ENCODE measurements at regions not wholly inside any gene's neighbourhood (a gene's known extent, or its start where the extent isn't known, plus 50 kb on each side); places are given as distances from the start of the nearest gene placed in this dataset.

DNA sequence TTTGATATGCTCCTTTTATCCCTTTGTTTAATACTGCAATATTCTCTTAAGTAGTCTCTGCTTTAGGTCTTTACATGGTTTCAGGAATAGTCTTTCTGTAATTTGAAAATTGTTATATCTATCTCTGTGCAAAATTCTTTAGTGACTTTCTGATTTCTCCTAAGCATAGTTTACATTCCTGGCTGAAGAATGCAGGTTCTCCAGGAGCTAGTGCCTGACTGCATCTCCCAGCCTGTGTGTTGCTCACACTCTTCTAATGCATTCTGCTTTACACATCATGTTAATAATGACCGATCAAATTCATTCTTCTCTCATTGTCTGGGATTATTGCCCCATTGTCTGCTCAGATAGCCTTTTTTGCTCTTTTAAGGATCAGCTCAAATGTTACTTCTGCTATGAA lies 1349.2 kb downstream of the DSC3 start:
- TF ChIP-seq ZNF837 (tag by site-specific recombination; IDR thresholded peaks at IDR 0.05) (no peak), ZNF629 (tag by site-specific recombination; IDR thresholded peaks at IDR 0.05) (no peak), ZNF501 (tag by site-specific recombination; IDR thresholded peaks at IDR 0.05) (no peak), ZNF133 (tag by site-specific recombination; IDR thresholded peaks at IDR 0.05) (no peak), WT1 (tag by site-specific recombination; IDR thresholded peaks at IDR 0.05) (no peak)
- TF ChIP-seq, protein P1, sequence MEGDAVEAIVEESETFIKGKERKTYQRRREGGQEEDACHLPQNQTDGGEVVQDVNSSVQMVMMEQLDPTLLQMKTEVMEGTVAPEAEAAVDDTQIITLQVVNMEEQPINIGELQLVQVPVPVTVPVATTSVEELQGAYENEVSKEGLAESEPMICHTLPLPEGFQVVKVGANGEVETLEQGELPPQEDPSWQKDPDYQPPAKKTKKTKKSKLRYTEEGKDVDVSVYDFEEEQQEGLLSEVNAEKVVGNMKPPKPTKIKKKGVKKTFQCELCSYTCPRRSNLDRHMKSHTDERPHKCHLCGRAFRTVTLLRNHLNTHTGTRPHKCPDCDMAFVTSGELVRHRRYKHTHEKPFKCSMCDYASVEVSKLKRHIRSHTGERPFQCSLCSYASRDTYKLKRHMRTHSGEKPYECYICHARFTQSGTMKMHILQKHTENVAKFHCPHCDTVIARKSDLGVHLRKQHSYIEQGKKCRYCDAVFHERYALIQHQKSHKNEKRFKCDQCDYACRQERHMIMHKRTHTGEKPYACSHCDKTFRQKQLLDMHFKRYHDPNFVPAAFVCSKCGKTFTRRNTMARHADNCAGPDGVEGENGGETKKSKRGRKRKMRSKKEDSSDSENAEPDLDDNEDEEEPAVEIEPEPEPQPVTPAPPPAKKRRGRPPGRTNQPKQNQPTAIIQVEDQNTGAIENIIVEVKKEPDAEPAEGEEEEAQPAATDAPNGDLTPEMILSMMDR (tag by site-specific recombination; IDR thresholded peaks at IDR 0.05) = no peak
- TF ChIP-seq, protein P2, sequence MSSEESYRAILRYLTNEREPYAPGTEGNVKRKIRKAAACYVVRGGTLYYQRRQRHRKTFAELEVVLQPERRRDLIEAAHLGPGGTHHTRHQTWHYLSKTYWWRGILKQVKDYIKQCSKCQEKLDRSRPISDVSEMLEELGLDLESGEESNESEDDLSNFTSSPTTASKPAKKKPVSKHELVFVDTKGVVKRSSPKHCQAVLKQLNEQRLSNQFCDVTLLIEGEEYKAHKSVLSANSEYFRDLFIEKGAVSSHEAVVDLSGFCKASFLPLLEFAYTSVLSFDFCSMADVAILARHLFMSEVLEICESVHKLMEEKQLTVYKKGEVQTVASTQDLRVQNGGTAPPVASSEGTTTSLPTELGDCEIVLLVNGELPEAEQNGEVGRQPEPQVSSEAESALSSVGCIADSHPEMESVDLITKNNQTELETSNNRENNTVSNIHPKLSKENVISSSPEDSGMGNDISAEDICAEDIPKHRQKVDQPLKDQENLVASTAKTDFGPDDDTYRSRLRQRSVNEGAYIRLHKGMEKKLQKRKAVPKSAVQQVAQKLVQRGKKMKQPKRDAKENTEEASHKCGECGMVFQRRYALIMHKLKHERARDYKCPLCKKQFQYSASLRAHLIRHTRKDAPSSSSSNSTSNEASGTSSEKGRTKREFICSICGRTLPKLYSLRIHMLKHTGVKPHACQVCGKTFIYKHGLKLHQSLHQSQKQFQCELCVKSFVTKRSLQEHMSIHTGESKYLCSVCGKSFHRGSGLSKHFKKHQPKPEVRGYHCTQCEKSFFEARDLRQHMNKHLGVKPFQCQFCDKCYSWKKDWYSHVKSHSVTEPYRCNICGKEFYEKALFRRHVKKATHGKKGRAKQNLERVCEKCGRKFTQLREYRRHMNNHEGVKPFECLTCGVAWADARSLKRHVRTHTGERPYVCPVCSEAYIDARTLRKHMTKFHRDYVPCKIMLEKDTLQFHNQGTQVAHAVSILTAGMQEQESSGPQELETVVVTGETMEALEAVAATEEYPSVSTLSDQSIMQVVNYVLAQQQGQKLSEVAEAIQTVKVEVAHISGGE (tag by site-specific recombination; conservative IDR thresholded peaks at IDR 0.05; ENCODE audit: low read depth) = no peak
